Subcutaneous abdominal adipose tissue (tissue), 5 donors: ENCODE measurements at regions not wholly inside any gene's neighbourhood (a gene's known extent, or its start where the extent isn't known, plus 50 kb on each side); places are given as distances from the start of the nearest gene placed in this dataset.

Source experiments
- H3K27ac ChIP-seq: one replicate; pipeline ENCODE4 v1.7.0; 2013; ENCODE audit warnings: low read depth, mild to moderate bottlenecking, inconsistent platforms, low read length, moderate library complexity
- H3K27me3 ChIP-seq, 5 donors: one replicate each; pipeline ENCODE4 v1.7.0; 2013; ENCODE audit warnings: low read length in 5 of 5, inconsistent platforms in 1 of 5; ENCODE audit not compliant: control insufficient read depth in 5 of 5, insufficient read depth in 4 of 5
- H3K36me3 ChIP-seq, 5 donors: one replicate each; pipeline ENCODE4 v1.7.0; 2013; ENCODE audit warnings: low read length in 5 of 5; ENCODE audit not compliant: control insufficient read depth in 5 of 5, insufficient read depth in 5 of 5
- H3K4me1 ChIP-seq, 5 donors: one replicate each; pipeline ENCODE4 v1.7.0; 2013; ENCODE audit warnings: low read length in 5 of 5, mild to moderate bottlenecking in 3 of 5, moderate library complexity in 1 of 5; ENCODE audit not compliant: control insufficient read depth in 5 of 5, insufficient read depth in 5 of 5
- H3K4me3 ChIP-seq, 5 donors: one replicate each; pipeline ENCODE4 v1.7.0; 2013; ENCODE audit warnings: low read length in 5 of 5, low read depth in 1 of 5
- H3K9ac ChIP-seq, 5 donors: one replicate each; pipeline ENCODE4 v1.7.0; 2013; ENCODE audit warnings: low read length in 5 of 5, mild to moderate bottlenecking in 4 of 5, moderate library complexity in 3 of 5
- H3K9me3 ChIP-seq, 5 donors: one replicate each; pipeline ENCODE4 v1.7.0; 2013; ENCODE audit warnings: low read length in 5 of 5; ENCODE audit not compliant: control insufficient read depth in 5 of 5
- donor health status: healthy.
- donor health status: healthy.
- donor health status: healthy.
- donor health status: healthy.
- donor health status: healthy.

- Histone ChIP-seq H3K27me3 (peaks cover 0 to 3% (median 0%) of the 10 kb centered on the region in 5 donors), H3K4me1 (peaks cover 0 to 3% (median 0%) of the 10 kb centered on the region in 5 donors), H3K4me3 (no peak overlapping the region), H3K9me3 (no peaks in the 10 kb centered on the region), H3K36me3 (no peaks in the 10 kb centered on the region), H3K27ac (no peak overlapping the region), H3K9ac (no peak overlapping the region)
Measured at GRCh38 chr1:219755234-219755633, 142.3 kb upstream of the ZC3H11B start.

DNA sequence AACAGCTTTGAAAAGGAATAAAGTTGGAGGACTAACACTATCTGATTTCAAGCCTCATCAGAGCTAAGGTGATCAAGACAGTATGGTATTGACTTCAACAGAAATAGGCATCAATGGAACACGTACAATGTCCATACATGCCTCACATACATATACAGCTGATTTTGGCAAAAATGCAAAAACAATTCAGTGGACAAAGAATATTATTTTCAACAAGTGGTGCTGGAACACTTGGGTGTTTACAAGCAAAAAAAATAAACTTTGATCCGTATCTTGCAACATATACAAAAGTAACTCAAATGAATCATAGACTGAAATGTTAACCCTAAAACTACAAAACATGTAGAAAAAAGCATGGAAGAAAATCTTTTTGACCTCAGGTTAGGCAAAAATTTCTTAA is 141.9 kb upstream of the ZC3H11B start:
- Histone ChIP-seq H3K9me3 (no peaks in the 10 kb centered on the region), H3K4me3 (no peak overlapping the region), H3K27me3 (peaks cover 0 to 3% (median 0%) of the 10 kb centered on the region in 5 donors), H3K9ac (no peak overlapping the region), H3K36me3 (no peaks in the 10 kb centered on the region), H3K27ac (no peak overlapping the region), H3K4me1 (peaks cover 0 to 3% (median 0%) of the 10 kb centered on the region in 5 donors)

DNA sequence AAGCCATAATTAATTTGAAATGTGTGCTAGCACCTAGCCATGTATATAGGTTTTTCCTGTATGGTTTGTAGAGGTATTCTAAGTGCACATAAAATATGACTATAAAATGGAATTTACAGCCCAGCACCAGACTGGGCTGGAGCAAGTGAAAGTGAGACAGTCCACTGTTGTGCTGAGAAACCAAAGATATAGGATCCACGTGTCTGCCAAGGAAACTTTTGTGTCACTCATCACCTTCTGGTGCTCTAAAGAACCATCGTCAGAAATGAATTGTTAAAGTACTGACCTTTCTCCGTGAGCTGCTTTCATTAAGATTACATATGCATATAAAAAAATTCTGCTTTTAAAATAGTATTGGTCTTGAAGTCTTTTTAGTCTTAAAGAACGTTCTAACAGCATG is 141.0 kb upstream of the ZC3H11B start:
- Histone ChIP-seq H3K9ac (no peak overlapping the region), H3K27ac (no peak overlapping the region), H3K4me3 (no peak overlapping the region), H3K9me3 (no peaks in the 10 kb centered on the region), H3K36me3 (no peaks in the 10 kb centered on the region), H3K27me3 (peaks cover 0 to 3% (median 0%) of the 10 kb centered on the region in 5 donors), H3K4me1 (peaks cover 0 to 3% (median 0%) of the 10 kb centered on the region in 5 donors)

- Histone ChIP-seq H3K4me3 (no peak overlapping the region), H3K9me3 (no peaks in the 10 kb centered on the region), H3K36me3 (no peaks in the 10 kb centered on the region), H3K27ac (no peak overlapping the region), H3K27me3 (peaks cover 0 to 3% (median 0%) of the 10 kb centered on the region in 5 donors), H3K9ac (no peak overlapping the region), H3K4me1 (no peaks in the 10 kb centered on the region)
Measured at GRCh38 chr1:219752645-219753044, 139.7 kb upstream of the ZC3H11B start.

GRCh38 chr1:219751870-219752507 is 139.1 kb upstream of the ZC3H11B start:
- Histone ChIP-seq H3K9ac (no peak overlapping the region), H3K9me3 (no peaks in the 10 kb centered on the region), H3K27ac (no peak overlapping the region), H3K27me3 (peaks cover 0 to 3% (median 0%) of the 10 kb centered on the region in 5 donors), H3K36me3 (no peaks in the 10 kb centered on the region), H3K4me3 (no peak overlapping the region), H3K4me1 (no peaks in the 10 kb centered on the region)

DNA sequence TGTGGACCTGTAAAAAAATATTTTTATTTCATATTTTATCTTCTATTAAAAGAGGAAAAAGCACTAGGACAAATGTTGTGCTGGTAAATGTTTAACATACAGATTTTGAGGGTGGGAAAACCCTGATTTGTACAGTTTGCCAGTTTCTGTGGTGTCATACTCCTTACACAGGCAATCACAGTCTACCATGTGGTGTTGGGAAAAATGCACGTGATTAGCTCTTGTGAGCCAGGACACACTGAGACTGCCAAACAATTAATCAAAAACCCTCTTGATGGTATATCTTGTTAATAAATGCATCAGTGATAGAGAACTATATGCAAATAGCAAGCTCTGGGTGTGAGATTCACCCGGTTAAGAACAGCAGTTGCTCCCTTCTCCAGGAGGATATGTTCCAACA is 136.5 kb upstream of the ZC3H11B start:
- Histone ChIP-seq H3K9ac (no peak overlapping the region), H3K4me3 (no peak overlapping the region), H3K36me3 (no peaks in the 10 kb centered on the region), H3K27ac (no peak overlapping the region), H3K27me3 (peaks cover 0 to 3% (median 0%) of the 10 kb centered on the region in 5 donors), H3K4me1 (no peaks in the 10 kb centered on the region), H3K9me3 (no peaks in the 10 kb centered on the region)

DNA sequence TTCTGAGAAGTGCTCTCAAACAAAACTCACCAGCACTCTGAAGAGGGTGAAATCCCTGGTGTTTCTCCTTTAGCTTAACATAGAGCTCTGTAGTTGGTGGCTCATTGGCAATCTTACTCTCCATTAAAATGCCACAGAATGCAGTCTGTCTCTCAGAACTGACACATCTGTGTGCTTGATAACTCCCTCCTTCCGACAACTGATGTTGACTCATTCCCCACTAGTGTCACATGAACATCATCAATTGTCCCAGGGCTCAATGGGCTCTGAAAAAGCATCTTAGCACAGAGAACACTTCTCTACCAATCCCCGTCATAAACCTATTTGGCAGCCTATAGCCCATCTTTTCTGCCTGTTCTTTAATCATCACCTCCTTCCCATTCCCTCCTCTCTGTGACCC is 133.2 kb upstream of the ZC3H11B start:
- H3K4me3 ChIP-seq: no peak overlapping the region
- no peak overlapping the region for H3K27ac ChIP-seq
- H3K4me1 ChIP-seq: no peaks in the 10 kb centered on the region
- H3K9ac ChIP-seq: no peak overlapping the region
- H3K36me3 ChIP-seq: no peaks in the 10 kb centered on the region
- H3K9me3 ChIP-seq: no peaks in the 10 kb centered on the region
- H3K27me3 ChIP-seq: no peaks in the 10 kb centered on the region

GRCh38 chr1:219744652-219745469 is 132.0 kb upstream of the ZC3H11B start:
- Histone ChIP-seq H3K9me3 (no peaks in the 10 kb centered on the region), H3K27me3 (no peaks in the 10 kb centered on the region), H3K4me1 (no peaks in the 10 kb centered on the region), H3K27ac (no peak overlapping the region), H3K9ac (no peak overlapping the region), H3K4me3 (no peak overlapping the region), H3K36me3 (no peaks in the 10 kb centered on the region)

- H3K27ac ChIP-seq: no peak overlapping the region
- H3K4me3 ChIP-seq: no peak overlapping the region
- no peak overlapping the region for H3K9ac ChIP-seq
- no peaks in the 10 kb centered on the region for H3K36me3 ChIP-seq
- H3K9me3 ChIP-seq: no peaks in the 10 kb centered on the region
- no peaks in the 10 kb centered on the region for H3K27me3 ChIP-seq
- no peaks in the 10 kb centered on the region for H3K4me1 ChIP-seq
Measured at GRCh38 chr1:219741011-219741970, 128.4 kb upstream of the ZC3H11B start.
